GM08714 (cell line): ENCODE measurements at regions not wholly inside any gene's neighbourhood (a gene's known extent, or its start where the extent isn't known, plus 50 kb on each side); places are given as distances from the start of the nearest gene placed in this dataset.
"Not testable (repeated sequence)": the region's sequence is repeated elsewhere in the genome, so short reads cannot be mapped to it uniquely, and the experiment has no call there.

Source experiments
- H3K4me3 ChIP-seq: fragments of 200-500 bp; sonication (Bioruptor generic); 2 replicates; pipeline ENCODE4 v1.5.1; 2014; ENCODE audit warnings: mild to moderate bottlenecking, low read length, inconsistent platforms
- ZNF274 ChIP-seq: IDR thresholded peaks from 2 replicates; pipeline ENCODE4 v1.6.1; 2012; ENCODE audit warnings: mild to moderate bottlenecking, low read depth, low read length

GRCh38 chr14:87388946-87389345 lies 604.0 kb downstream of the GALC start:
- TF ChIP-seq ZNF274, result no peak
- no peak overlapping the region for H3K4me3 ChIP-seq

GRCh38 chr14:87387806-87388205 lies 605.2 kb downstream of the GALC start:
- no peak for TF ChIP-seq ZNF274
- H3K4me3 ChIP-seq, result no peak overlapping the region

- no peak for TF ChIP-seq ZNF274
- H3K4me3 ChIP-seq, result no peak overlapping the region
Observed at GRCh38 chr14:87386524-87386923, 606.5 kb downstream of the GALC start.

GRCh38 chr14:87380054-87380453 lies 612.9 kb downstream of the GALC start:
- H3K4me3 ChIP-seq, result no peak overlapping the region
- TF ChIP-seq ZNF274, result no peak

GRCh38 chr14:87368751-87369150 lies 624.2 kb downstream of the GALC start:
- H3K4me3 ChIP-seq, result no peak overlapping the region
- no peak for TF ChIP-seq ZNF274

GRCh38 chr14:87360246-87360645 lies 632.7 kb downstream of the GALC start:
- H3K4me3 ChIP-seq, result not testable (repeated sequence)

GRCh38 chr14:87351007-87351406 lies 642.0 kb downstream of the GALC start:
- no peak overlapping the region for H3K4me3 ChIP-seq
- no peak for TF ChIP-seq ZNF274

- no peak for TF ChIP-seq ZNF274
Observed at GRCh38 chr14:87349921-87350320, 643.1 kb downstream of the GALC start.

GRCh38 chr14:87343652-87344051 lies 649.3 kb downstream of the GALC start:
- TF ChIP-seq ZNF274, result no peak
- no peak overlapping the region for H3K4me3 ChIP-seq

More at GRCh38 chr14:87349921-87350320, 643.1 kb downstream of the GALC start:
- no peak overlapping the region for H3K4me3 ChIP-seq

GRCh38 chr14:87334997-87335685 lies 657.8 kb downstream of the GALC start:
- H3K4me3 ChIP-seq, result no peak overlapping the region
- no peak for TF ChIP-seq ZNF274

- TF ChIP-seq ZNF274, result no peak
- H3K4me3 ChIP-seq, result no peak overlapping the region
Observed at GRCh38 chr14:87331991-87332390, 661.0 kb downstream of the GALC start.

- no peak overlapping the region for H3K4me3 ChIP-seq
- TF ChIP-seq ZNF274, result no peak
Observed at GRCh38 chr14:87325741-87326140, 667.2 kb downstream of the GALC start.

- no peak for TF ChIP-seq ZNF274
- H3K4me3 ChIP-seq, result no peak overlapping the region
Observed at GRCh38 chr14:87323191-87323590, 669.8 kb downstream of the GALC start.

- no peak for TF ChIP-seq ZNF274
- no peak overlapping the region for H3K4me3 ChIP-seq
Observed at GRCh38 chr14:87321548-87321947, 671.4 kb downstream of the GALC start.

- TF ChIP-seq ZNF274, result no peak
- no peak overlapping the region for H3K4me3 ChIP-seq
Observed at GRCh38 chr14:87312894-87313205, 680.1 kb downstream of the GALC start.
